ENCODE measurements at regions not wholly inside any gene's neighbourhood (a gene's known extent, or its start where the extent isn't known, plus 50 kb on each side); places are given as distances from the start of the nearest gene placed in this dataset.

- no peak for DNase-seq (ENCODE audit: low read depth in 2 of 2)
These were observed 91.1 kb upstream of the ATP8A1 start for GRCh38 chr4:42747971-42748370.

- no peak for DNase-seq (ENCODE audit: low read depth in 2 of 2)
These were observed 79.8 kb upstream of the ATP8A1 start for GRCh38 chr4:42736527-42737195.

- no peak for DNase-seq (ENCODE audit: low read depth in 2 of 2)
These were observed 76.5 kb upstream of the ATP8A1 start for GRCh38 chr4:42733380-42733779.

- no peak for DNase-seq (ENCODE audit: low read depth in 2 of 2)
These were observed 75.9 kb upstream of the ATP8A1 start for GRCh38 chr4:42732776-42733175.

GRCh38 chr4:42729505-42730237 is 72.8 kb upstream of the ATP8A1 start:
- DNase-seq (ENCODE audit: low read depth in 2 of 2): no peak

- DNase-seq (ENCODE audit: low read depth in 2 of 2): no peak
These were observed 67.5 kb upstream of the ATP8A1 start for GRCh38 chr4:42724451-42724850.

- DNase-seq (ENCODE audit: low read depth in 2 of 2): no peak
These were observed 63.6 kb upstream of the ATP8A1 start for GRCh38 chr4:42720533-42720932.

- no peak for DNase-seq (ENCODE audit: low read depth in 2 of 2)
These were observed 62.4 kb upstream of the ATP8A1 start for GRCh38 chr4:42719257-42719656.

- DNase-seq (ENCODE audit: low read depth in 2 of 2): no peak
These were observed 61.4 kb upstream of the ATP8A1 start for GRCh38 chr4:42718336-42718735.

- DNase-seq (ENCODE audit: low read depth in 2 of 2): no peak
These were observed 60.1 kb upstream of the ATP8A1 start for GRCh38 chr4:42716996-42717395.

- DNase-seq (ENCODE audit: low read depth in 2 of 2): no peak
These were observed 59.0 kb upstream of the ATP8A1 start for GRCh38 chr4:42715807-42716482.

GRCh38 chr4:42713391-42713790 is 56.5 kb upstream of the ATP8A1 start:
- no peak for DNase-seq (ENCODE audit: low read depth in 2 of 2)

- no peak for DNase-seq (ENCODE audit: low read depth in 2 of 2)
These were observed 55.9 kb upstream of the ATP8A1 start for GRCh38 chr4:42712854-42713253.

- no peak for DNase-seq (ENCODE audit: low read depth in 2 of 2)
These were observed 54.6 kb upstream of the ATP8A1 start for GRCh38 chr4:42711496-42711895.

GRCh38 chr4:42710761-42711160 is 53.9 kb upstream of the ATP8A1 start:
- no peak for DNase-seq (ENCODE audit: low read depth in 2 of 2)

GRCh38 chr4:42710329-42710728 is 53.4 kb upstream of the ATP8A1 start:
- no peak for DNase-seq (ENCODE audit: low read depth in 2 of 2)

- DNase-seq (ENCODE audit: low read depth in 2 of 2): no peak
These were observed 52.6 kb upstream of the ATP8A1 start for GRCh38 chr4:42709392-42710065.

GRCh38 chr4:42708625-42709024 is 51.7 kb upstream of the ATP8A1 start:
- no peak for DNase-seq (ENCODE audit: low read depth in 2 of 2)
